ENCODE measurements at regions not wholly inside any gene's neighbourhood (a gene's known extent, or its start where the extent isn't known, plus 50 kb on each side); places are given as distances from the start of the nearest gene placed in this dataset.

- DNase-seq (ENCODE audit: low read depth in 2 of 2), result no peak
These were observed 76.8 kb upstream of the GATA2 start for GRCh38 chr3:128569756-128570155.

- peak in 1 of 2 donors; percentile 74 for DNase-seq (ENCODE audit: low read depth in 2 of 2)
These were observed 75.8 kb upstream of the GATA2 start for GRCh38 chr3:128568602-128569490.

GRCh38 chr3:128567705-128568356 is 74.8 kb upstream of the GATA2 start:
- no peak for DNase-seq (ENCODE audit: low read depth in 2 of 2)

GRCh38 chr3:128567141-128567540 is 74.1 kb upstream of the GATA2 start:
- DNase-seq (ENCODE audit: low read depth in 2 of 2), result no peak

GRCh38 chr3:128563439-128563838 is 70.4 kb upstream of the GATA2 start:
- DNase-seq (ENCODE audit: low read depth in 2 of 2), result no peak

- no peak for DNase-seq (ENCODE audit: low read depth in 2 of 2)
These were observed 68.5 kb upstream of the GATA2 start for GRCh38 chr3:128561504-128561903.

GRCh38 chr3:128560768-128561167 is 67.8 kb upstream of the GATA2 start:
- DNase-seq (ENCODE audit: low read depth in 2 of 2), result no peak

- DNase-seq (ENCODE audit: low read depth in 2 of 2), result peak in 1 of 2 donors; percentile 66
These were observed 66.7 kb upstream of the GATA2 start for GRCh38 chr3:128559486-128560225.

GRCh38 chr3:128557531-128558280 is 64.7 kb upstream of the GATA2 start:
- DNase-seq (ENCODE audit: low read depth in 2 of 2), result no peak

- peak; percentile 85 to 87 for DNase-seq (ENCODE audit: low read depth in 2 of 2)
These were observed 63.9 kb upstream of the GATA2 start for GRCh38 chr3:128556907-128557306.

- DNase-seq (ENCODE audit: low read depth in 2 of 2), result no peak
These were observed 63.4 kb upstream of the GATA2 start for GRCh38 chr3:128556384-128556783.

GRCh38 chr3:128555841-128556240 is 62.8 kb upstream of the GATA2 start:
- DNase-seq (ENCODE audit: low read depth in 2 of 2), result no peak

- DNase-seq (ENCODE audit: low read depth in 2 of 2), result peak; percentile 72 to 88
These were observed 62.3 kb upstream of the GATA2 start for GRCh38 chr3:128555098-128555825.

GRCh38 chr3:128554465-128555097 is 61.6 kb upstream of the GATA2 start:
- peak in 1 of 2 donors; percentile 23 for DNase-seq (ENCODE audit: low read depth in 2 of 2)

- peak; percentile 52 to 92 for DNase-seq (ENCODE audit: low read depth in 2 of 2)
These were observed 61.1 kb upstream of the GATA2 start for GRCh38 chr3:128554100-128554464.

GRCh38 chr3:128553560-128553959 is 60.6 kb upstream of the GATA2 start:
- peak in 1 of 2 donors; percentile 39 for DNase-seq (ENCODE audit: low read depth in 2 of 2)

GRCh38 chr3:128551867-128552266 is 58.9 kb upstream of the GATA2 start:
- DNase-seq (ENCODE audit: low read depth in 2 of 2), result no peak

GRCh38 chr3:128551451-128551850 is 58.5 kb upstream of the GATA2 start:
- no peak for DNase-seq (ENCODE audit: low read depth in 2 of 2)

GRCh38 chr3:128550471-128551126 is 57.6 kb upstream of the GATA2 start:
- DNase-seq (ENCODE audit: low read depth in 2 of 2), result no peak

GRCh38 chr3:128550113-128550440 is 57.1 kb upstream of the GATA2 start:
- no peak for DNase-seq (ENCODE audit: low read depth in 2 of 2)
